ENCODE measurements at regions not wholly inside any gene's neighbourhood (a gene's known extent, or its start where the extent isn't known, plus 50 kb on each side); places are given as distances from the start of the nearest gene placed in this dataset.

DNA sequence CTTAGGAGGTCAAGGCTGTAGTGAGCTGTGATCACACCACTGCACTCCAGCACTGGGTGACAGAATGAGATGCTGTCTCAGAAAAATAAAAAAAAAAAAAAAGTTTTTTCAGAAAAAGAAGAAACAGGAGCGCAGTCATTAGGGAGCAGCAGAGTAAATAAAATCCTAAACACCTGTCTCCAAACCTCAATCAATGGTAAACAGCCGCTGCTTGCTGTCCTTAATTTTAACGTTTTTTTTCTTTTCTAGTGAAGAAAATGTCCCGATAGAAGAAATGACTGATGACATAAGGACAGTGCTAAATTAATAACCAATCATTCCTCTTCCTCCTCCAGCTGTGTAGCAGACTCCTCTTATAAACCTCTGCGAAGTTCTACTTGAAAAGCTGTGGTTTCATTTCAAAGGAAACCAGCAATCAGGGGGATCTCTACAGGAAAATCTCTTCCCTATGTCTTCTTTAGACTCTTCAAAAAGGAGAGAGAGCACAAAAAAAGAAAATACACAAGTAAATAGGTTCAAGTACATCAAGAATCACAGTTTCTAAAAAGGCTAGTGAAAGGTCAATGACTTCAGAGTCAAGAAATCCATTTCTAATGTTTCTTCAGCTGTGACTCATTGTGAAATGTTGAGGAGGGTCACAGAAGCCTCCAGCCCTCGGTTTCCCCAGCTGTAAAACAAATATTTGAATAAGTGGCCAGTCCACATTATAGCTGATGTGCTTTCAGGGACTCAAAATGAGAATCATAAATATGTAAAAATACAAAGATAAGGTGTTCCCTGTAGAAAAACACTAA is 127.6 kb downstream of the TMCO5A start:
- Histone ChIP-seq H3K9ac (ENCODE audit: low read length in 3 of 3) (no peak overlapping the region), H3K4me3 (ENCODE audit: low read length in 3 of 3) (no peak overlapping the region), H3K36me3 (ENCODE audit: control insufficient read depth in 2 of 3, insufficient read depth in 3 of 3, low read length in 3 of 3) (no peaks in the 10 kb centered on the region), H3K27ac (ENCODE audit: low read depth in 2 of 2, low read length in 2 of 2) (no peak overlapping the region), H3K27me3 (ENCODE audit: control insufficient read depth, insufficient read depth, low read length) (no peaks in the 10 kb centered on the region), H3K4me1 (ENCODE audit: control insufficient read depth in 2 of 3, insufficient read depth in 2 of 3, low read depth in 1 of 3, low read length in 3 of 3) (peaks cover 0 to 2% (median 0%) of the 10 kb centered on the region in 3 donors), H3K9me3 (ENCODE audit: control insufficient read depth in 2 of 3, insufficient read depth in 1 of 3, low read length in 3 of 3) (no peaks in the 10 kb centered on the region)
- DNase-seq: no peak
- no peak for FAIRE-seq
- TF ChIP-seq, protein P1, sequence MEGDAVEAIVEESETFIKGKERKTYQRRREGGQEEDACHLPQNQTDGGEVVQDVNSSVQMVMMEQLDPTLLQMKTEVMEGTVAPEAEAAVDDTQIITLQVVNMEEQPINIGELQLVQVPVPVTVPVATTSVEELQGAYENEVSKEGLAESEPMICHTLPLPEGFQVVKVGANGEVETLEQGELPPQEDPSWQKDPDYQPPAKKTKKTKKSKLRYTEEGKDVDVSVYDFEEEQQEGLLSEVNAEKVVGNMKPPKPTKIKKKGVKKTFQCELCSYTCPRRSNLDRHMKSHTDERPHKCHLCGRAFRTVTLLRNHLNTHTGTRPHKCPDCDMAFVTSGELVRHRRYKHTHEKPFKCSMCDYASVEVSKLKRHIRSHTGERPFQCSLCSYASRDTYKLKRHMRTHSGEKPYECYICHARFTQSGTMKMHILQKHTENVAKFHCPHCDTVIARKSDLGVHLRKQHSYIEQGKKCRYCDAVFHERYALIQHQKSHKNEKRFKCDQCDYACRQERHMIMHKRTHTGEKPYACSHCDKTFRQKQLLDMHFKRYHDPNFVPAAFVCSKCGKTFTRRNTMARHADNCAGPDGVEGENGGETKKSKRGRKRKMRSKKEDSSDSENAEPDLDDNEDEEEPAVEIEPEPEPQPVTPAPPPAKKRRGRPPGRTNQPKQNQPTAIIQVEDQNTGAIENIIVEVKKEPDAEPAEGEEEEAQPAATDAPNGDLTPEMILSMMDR (IDR thresholded peaks at IDR 0.05; ENCODE audit: borderline replicate concordance, extremely low read depth, insufficient read depth): no peak
- intact Hi-C loops (cut with DNase I): no loop called here

DNA sequence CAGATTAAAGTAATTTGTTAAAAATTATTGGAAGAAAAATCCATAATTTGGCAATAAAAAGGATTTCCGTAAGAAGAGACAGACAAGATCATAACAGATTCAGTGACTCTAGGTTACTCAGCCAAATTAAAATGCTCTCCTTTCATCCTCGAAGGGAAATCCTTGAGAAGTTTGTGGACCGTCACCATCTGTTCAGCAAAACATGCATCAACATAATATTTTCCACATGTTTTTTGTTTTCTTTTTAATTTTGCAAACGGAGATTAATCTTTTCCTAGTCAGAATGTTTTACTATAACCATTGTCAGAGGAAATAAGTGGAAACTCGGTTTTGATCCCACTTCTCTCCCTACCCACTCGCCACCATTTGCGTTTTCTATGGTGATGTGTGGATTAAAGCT is 128.3 kb downstream of the TMCO5A start:
- TF ChIP-seq, protein P1 (IDR thresholded peaks at IDR 0.05; ENCODE audit: borderline replicate concordance, extremely low read depth, insufficient read depth): no peak
- Histone ChIP-seq H3K4me1 (ENCODE audit: control insufficient read depth in 2 of 3, insufficient read depth in 2 of 3, low read depth in 1 of 3, low read length in 3 of 3) (peaks cover 0 to 2% (median 0%) of the 10 kb centered on the region in 3 donors), H3K27me3 (ENCODE audit: control insufficient read depth, insufficient read depth, low read length) (no peaks in the 10 kb centered on the region), H3K9me3 (ENCODE audit: control insufficient read depth in 2 of 3, insufficient read depth in 1 of 3, low read length in 3 of 3) (no peaks in the 10 kb centered on the region), H3K27ac (ENCODE audit: low read depth in 2 of 2, low read length in 2 of 2) (no peak overlapping the region), H3K36me3 (ENCODE audit: control insufficient read depth in 2 of 3, insufficient read depth in 3 of 3, low read length in 3 of 3) (no peaks in the 10 kb centered on the region), H3K9ac (ENCODE audit: low read length in 3 of 3) (no peak overlapping the region), H3K4me3 (ENCODE audit: low read length in 3 of 3) (no peak overlapping the region)
- DNase-seq (peak in 1 of 5 donors; percentile 53), FAIRE-seq (no peak)
- intact Hi-C loops (cut with DNase I): no loop called here

DNA sequence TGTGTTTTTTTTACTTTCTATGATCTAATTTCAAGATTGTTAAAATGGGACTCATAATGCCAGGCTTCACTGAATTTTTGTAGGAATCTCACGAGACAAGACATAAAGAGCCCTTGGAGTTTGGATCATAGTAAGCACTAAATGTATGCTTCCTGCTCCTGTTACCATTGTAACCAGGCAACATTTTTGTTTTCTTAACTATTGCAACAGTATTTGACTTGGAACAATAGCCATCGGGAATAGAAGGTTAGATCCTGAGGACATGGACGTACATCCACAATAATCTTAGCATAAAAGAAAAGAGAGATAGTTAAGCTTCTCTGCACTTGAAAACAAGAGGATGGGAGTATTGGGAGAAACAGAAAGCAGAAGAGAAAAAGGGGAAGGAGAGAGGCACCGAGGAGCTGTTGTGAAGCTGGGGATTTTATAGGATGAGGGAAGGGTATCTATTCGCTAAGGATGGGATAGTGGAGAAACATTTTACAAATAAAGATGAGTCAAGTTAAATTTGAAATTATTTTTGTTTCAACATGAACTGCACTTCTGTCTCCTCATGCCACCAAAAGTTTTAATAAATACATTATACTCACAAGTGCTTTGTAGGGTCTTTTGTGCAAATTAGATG is 131.4 kb downstream of the TMCO5A start:
- TF ChIP-seq, protein P1 (IDR thresholded peaks at IDR 0.05; ENCODE audit: borderline replicate concordance, extremely low read depth, insufficient read depth): no peak
- Histone ChIP-seq H3K4me3 (ENCODE audit: low read length in 3 of 3) (no peak overlapping the region), H3K4me1 (ENCODE audit: control insufficient read depth in 2 of 3, insufficient read depth in 2 of 3, low read depth in 1 of 3, low read length in 3 of 3) (peaks cover 7 to 15% (median 10%) of the 10 kb centered on the region in 3 donors), H3K36me3 (ENCODE audit: control insufficient read depth in 2 of 3, insufficient read depth in 3 of 3, low read length in 3 of 3) (no peaks in the 10 kb centered on the region), H3K9ac (ENCODE audit: low read length in 3 of 3) (no peak overlapping the region), H3K27me3 (ENCODE audit: control insufficient read depth, insufficient read depth, low read length) (no peaks in the 10 kb centered on the region), H3K9me3 (ENCODE audit: control insufficient read depth in 2 of 3, insufficient read depth in 1 of 3, low read length in 3 of 3) (no peaks in the 10 kb centered on the region), H3K27ac (ENCODE audit: low read depth in 2 of 2, low read length in 2 of 2) (no peak overlapping the region)
- FAIRE-seq: no peak
- DNase-seq: no peak
- intact Hi-C loops (cut with DNase I): no loop called here
